SU-DHL-6 (cell line): ENCODE measurements at regions not wholly inside any gene's neighbourhood (a gene's known extent, or its start where the extent isn't known, plus 50 kb on each side); places are given as distances from the start of the nearest gene placed in this dataset.

ENCODE experiments used
- CTCF ChIP-seq: fragments of 200-600 bp; sonication (generic); IDR thresholded peaks from one replicate; pipeline ENCODE4 v1.5.1; 2017; ENCODE audit warnings: antibody characterized with exemption, mild to moderate bottlenecking, low read length, moderate library complexity; ENCODE audit not compliant: insufficient read depth, poor library complexity, severe bottlenecking
- EZH2phosphoT487 ChIP-seq: fragments of 200-600 bp; sonication (generic), shearing (Covaris generic); conservative IDR thresholded peaks from 2 replicates; pipeline ENCODE4 v1.6.1; 2018; ENCODE audit warnings: mild to moderate bottlenecking, antibody characterized with exemption, low read length, moderate library complexity, mixed read lengths

GRCh38 chr2:11102956-11103860, 52.1 kb upstream of the SLC66A3 start:
- TF ChIP-seq CTCF = no peak
- no peak for TF ChIP-seq EZH2phosphoT487
